A673 (cell line): ENCODE measurements at regions not wholly inside any gene's neighbourhood (a gene's known extent, or its start where the extent isn't known, plus 50 kb on each side); places are given as distances from the start of the nearest gene placed in this dataset.

Experiments used
- BruUV-seq: library from RNA; stranded (reverse); fragments of 400-500 nt; replicated peaks from 2 replicates; lab custom pipeline; 2021; lab: Mats Ljungman, UMichigan
- CTCF ChIA-PET: fragments of 300-600 bp; sonication (Branson Sonifier 250); formaldehyde crosslinking; loops from one replicate; lab custom pipeline; 2022; ENCODE audit warnings: antibody characterized with exemption; lab: Charles Lee
- POLR2A ChIA-PET: fragments of 300-600 bp; sonication (Branson Sonifier 250); formaldehyde crosslinking; loops from one replicate; lab custom pipeline; 2022; ENCODE audit warnings: antibody characterized with exemption; ENCODE audit not compliant: low non-redundant PET; lab: Charles Lee
- DNase-seq: peaks from one replicate; pipeline ENCODE4 v3.0.0-alpha.2; 2015; ENCODE audit warnings: low spot score
- H3K27ac ChIP-seq: fragments of 200-600 bp; sonication (generic); 2 replicates; pipeline ENCODE4 v1.5.1; 2016; ENCODE audit warnings: mixed run types, low read depth, mild to moderate bottlenecking, mixed read lengths, antibody characterized with exemption, low read length; ENCODE audit not compliant: poor library complexity, severe bottlenecking
- H3K27me3 ChIP-seq: fragments of 200-600 bp; sonication (generic); replicated peaks from 2 replicates; pipeline ENCODE4 v1.6.1; 2017; ENCODE audit warnings: mixed run types, low read depth, mild to moderate bottlenecking, mixed read lengths, antibody characterized with exemption, low read length; ENCODE audit not compliant: insufficient read depth, poor library complexity
- H3K36me3 ChIP-seq: fragments of 200-600 bp; sonication (generic); 2 replicates; pipeline ENCODE4 v1.6.1; 2016; ENCODE audit warnings: mixed run types, mild to moderate bottlenecking, mixed read lengths, antibody characterized with exemption, low read length; ENCODE audit not compliant: insufficient read depth, poor library complexity, severe bottlenecking
- H3K4me1 ChIP-seq: fragments of 200-600 bp; sonication (generic); 2 replicates; pipeline ENCODE4 v1.6.1; 2017; ENCODE audit warnings: mixed run types, mild to moderate bottlenecking, mixed read lengths, antibody characterized with exemption, low read length; ENCODE audit not compliant: insufficient read depth, poor library complexity, severe bottlenecking
- H3K4me3 ChIP-seq: fragments of 200-600 bp; sonication (generic); 2 replicates; pipeline ENCODE4 v1.5.1; 2016; ENCODE audit warnings: low read depth, mixed run types, mild to moderate bottlenecking, mixed read lengths, low read length; ENCODE audit not compliant: poor library complexity, severe bottlenecking
- H3K9me3 ChIP-seq: fragments of 200-600 bp; sonication (generic); 2 replicates; pipeline ENCODE4 v1.6.1; 2016; ENCODE audit warnings: mixed run types, low read depth, mild to moderate bottlenecking, mixed read lengths, antibody characterized with exemption, low read length; ENCODE audit not compliant: poor library complexity, severe bottlenecking
- CTCF ChIP-seq: fragments of 300-800, 200-600 bp; sonication (generic); conservative IDR thresholded peaks from 2 replicates; pipeline ENCODE4 v1.5.1; 2017; ENCODE audit warnings: low read depth, mild to moderate bottlenecking, antibody characterized with exemption, low read length, moderate library complexity, mixed read lengths
- EZH2 ChIP-seq: fragments of 200-600 bp; sonication (generic); IDR thresholded peaks from 2 replicates; pipeline ENCODE4 v1.6.1; 2017; ENCODE audit warnings: borderline replicate concordance, low read depth, mild to moderate bottlenecking, mixed read lengths, antibody characterized with exemption, low read length; ENCODE audit not compliant: poor library complexity, severe bottlenecking
- intact Hi-C: fragments of 100-400 bp; cut with micrococcal nuclease; formaldehyde crosslinking; loops from one replicate; pipeline ENCODE4 v1.10.0; 2022; ENCODE audit not compliant: unreplicated experiment

DNA sequence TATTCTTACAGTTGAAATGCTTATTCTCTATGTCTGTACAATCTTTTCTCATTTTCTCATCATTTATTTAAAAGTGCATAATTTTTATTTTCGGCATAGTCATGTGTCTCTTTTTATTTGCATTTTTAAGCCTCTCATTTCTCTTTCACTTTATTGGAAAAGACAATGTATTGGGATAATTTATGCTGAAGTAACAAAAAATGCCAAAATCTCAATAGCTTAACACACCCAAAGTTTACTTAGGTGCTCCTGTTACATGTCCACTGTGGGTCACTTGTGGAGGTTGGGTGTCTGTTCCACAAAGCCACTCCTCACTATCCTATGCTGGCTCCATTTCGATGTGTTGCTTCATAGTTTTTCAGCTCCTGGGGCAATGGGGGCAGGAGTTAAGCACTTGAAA is 638.7 kb downstream of the CD109 start:
- no peak overlapping the region for H3K4me3 ChIP-seq
- ChIA-PET POLR2A (no interaction called here), CTCF (no interaction called here)
- H3K27me3 ChIP-seq: no peaks in the 10 kb centered on the region
- DNase-seq: no peak
- no TSS peak for BruUV-seq
- TF ChIP-seq EZH2 (no peak), CTCF (no peak)
- H3K36me3 ChIP-seq: no peaks in the 10 kb centered on the region
- no peaks in the 10 kb centered on the region for H3K9me3 ChIP-seq
- intact Hi-C loops: no loop called here
- H3K4me1 ChIP-seq: no peaks in the 10 kb centered on the region
- H3K27ac ChIP-seq: no peak overlapping the region

- ChIA-PET POLR2A (no interaction called here), CTCF (no interaction called here)
- Histone ChIP-seq H3K27me3 (no peaks in the 10 kb centered on the region), H3K4me3 (no peak overlapping the region), H3K36me3 (no peaks in the 10 kb centered on the region), H3K27ac (no peak overlapping the region), H3K4me1 (no peaks in the 10 kb centered on the region), H3K9me3 (no peaks in the 10 kb centered on the region)
- BruUV-seq: no TSS peak
- TF ChIP-seq EZH2 (no peak), CTCF (no peak)
- DNase-seq: no peak
- intact Hi-C loops: no loop called here
These were observed 637.4 kb downstream of the CD109 start for GRCh38 chr6:74333406-74333805.

DNA sequence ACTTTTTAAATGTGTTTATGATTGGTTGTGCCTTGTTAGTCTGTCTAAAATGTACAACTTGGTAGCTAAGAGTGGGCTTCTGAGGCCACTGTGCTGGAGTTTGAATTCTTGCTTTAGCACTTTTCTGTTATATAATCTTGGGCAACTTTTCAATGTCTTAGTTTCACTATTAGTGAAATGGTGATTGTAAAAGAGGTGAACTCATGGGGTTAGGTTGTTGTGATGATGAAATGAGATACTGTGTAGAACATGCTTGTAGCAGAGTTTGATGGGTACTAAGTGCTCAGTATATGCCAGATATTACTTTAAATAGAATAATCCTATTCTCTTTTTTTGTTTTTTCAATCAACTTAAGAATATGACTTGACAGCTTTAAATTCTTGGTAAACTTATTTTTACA is 624.7 kb downstream of the CD109 start:
- Histone ChIP-seq H3K36me3 (no peaks in the 10 kb centered on the region), H3K9me3 (no peaks in the 10 kb centered on the region), H3K4me3 (no peak overlapping the region), H3K27ac (no peak overlapping the region), H3K27me3 (no peaks in the 10 kb centered on the region), H3K4me1 (no peaks in the 10 kb centered on the region)
- ChIA-PET POLR2A (no interaction called here), CTCF (no interaction called here)
- intact Hi-C loops: no loop called here
- no peak for TF ChIP-seq CTCF
- TF ChIP-seq EZH2: no peak
- no TSS peak for BruUV-seq
- DNase-seq: no peak
